Stimulated activated CD4-positive, alpha-beta T cell treated with anti-CD3 and anti-CD28 coated beads, Interleukin-15, amount 100 ng/mL, for 1 hour (primary cell): ENCODE measurements at regions not wholly inside any gene's neighbourhood (a gene's known extent, or its start where the extent isn't known, plus 50 kb on each side); places are given as distances from the start of the nearest gene placed in this dataset.

Experiments
- DNase-seq, 2 donors: peaks; one replicate each; pipeline ENCODE4 v3.0.0-alpha.2; 2020; ENCODE audit warnings: low read depth in 1 of 2, low spot score in 1 of 2

DNA sequence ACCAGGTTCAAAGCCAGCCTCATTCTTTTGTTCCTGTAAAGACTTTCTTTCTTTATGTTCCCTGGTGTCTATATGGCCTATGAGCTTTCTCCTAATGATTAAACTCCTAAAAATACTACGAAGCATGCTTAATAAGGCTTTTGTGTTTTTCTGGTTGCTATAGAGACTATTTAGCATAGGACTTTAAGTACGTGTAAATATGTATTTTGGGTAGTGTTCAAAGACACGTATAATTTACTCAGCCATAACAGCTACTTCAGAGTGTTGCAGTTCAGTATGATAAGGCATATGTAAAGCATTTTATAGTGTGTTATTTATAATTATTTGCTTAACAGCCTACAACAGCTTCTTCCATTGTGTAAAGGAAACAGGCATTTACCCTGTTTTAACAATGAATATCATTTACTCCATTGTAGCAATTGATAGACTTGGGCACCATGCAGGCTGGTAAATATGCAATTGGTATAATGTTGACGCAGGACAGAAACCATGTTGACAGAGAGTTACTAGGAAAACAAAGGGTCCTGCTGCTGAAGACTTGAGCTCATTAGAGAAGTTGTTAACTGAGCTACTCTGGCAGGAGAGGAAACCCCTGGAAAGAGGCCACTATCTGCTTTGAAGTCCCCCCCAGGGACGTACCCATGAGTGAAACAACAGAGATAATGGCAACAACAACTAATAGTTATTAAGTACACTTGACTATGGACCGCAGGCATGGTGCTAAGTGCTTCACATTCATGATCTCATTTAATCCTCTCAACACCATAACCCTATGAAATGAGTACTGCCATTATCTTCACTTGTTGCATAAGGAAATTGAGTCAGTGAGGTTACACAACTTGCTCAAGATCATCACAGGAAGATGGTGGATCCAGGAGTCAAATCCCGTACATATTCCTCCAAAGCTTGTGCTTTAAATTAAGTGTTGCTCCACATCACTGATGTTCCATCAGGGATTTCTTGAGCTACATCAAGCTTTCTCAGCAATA is 342.2 kb upstream of the DYNLRB2 start:
- no peak for DNase-seq

DNA sequence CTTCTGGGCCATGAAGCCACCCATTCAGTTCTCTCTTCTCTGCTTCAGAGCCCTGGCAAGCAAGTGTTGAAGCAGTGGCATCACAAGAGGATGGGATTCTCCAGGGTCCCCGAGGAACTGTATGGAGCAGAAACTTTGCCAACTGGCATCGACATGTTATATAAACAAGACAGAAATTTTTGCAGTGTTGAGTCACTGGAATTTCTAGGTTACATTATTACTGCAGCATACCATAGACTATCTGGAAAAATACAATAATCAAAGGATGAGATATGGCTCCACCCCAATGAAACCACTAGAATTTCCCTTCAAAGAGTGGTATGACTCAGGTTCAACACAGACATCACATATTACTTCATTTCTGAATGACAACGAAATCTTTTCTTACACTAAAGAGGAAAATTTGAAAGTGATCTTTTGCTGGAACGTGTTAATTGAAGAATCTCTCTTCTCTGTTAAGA is 343.0 kb upstream of the DYNLRB2 start:
- no peak for DNase-seq

DNA sequence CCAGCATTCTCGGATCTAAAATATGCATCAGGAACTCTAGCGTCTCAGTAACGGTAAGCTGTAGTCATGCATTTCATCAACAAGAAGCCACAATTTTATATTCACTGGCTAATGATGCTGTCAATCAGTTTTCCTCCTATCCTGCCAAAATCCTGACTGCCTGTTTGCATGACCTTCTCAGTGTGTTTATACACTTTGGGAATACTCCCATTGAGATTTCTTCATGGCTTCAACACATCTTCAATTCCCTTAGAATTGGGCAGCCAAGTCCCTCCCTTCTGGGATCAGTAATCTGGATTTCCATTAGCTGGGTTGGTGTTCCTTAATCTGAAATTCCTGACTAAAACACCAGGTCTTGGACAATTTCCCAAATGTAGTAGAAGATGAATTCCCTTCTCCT is 348.9 kb upstream of the DYNLRB2 start:
- DNase-seq, result no peak

DNA sequence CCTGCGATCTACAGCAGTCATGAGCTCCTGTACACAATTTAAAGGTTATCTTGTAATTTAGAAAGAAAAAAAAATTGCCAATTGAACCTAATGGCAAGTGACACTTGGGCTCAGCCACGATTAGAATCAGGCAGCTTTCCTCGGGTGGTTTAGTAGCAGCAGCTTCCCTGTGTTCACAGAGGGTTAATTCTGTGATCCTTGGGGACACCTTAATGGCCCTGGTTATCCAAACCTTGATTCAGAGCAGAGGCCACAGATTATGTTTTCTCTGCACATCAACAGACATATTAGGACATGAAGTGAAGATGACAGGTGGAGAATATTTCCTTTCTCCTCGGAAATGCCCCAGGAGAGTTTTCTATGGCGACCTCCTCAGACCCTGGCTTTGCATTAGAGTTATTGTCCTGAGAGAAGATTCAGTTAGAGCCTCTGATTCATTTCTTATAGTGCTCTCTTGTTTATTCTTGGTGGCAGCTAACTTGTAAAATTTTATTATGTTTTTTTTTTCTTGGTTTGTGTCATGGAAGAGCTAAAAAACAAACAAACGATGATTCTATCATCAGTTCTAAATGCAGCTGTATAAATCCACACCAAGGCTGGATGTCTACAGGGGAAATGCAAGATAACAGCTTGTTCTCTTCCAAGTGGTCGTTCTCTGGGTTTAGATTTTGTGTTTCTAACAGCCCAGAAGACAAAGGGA is 351.2 kb upstream of the DYNLRB2 start:
- no peak for DNase-seq

DNA sequence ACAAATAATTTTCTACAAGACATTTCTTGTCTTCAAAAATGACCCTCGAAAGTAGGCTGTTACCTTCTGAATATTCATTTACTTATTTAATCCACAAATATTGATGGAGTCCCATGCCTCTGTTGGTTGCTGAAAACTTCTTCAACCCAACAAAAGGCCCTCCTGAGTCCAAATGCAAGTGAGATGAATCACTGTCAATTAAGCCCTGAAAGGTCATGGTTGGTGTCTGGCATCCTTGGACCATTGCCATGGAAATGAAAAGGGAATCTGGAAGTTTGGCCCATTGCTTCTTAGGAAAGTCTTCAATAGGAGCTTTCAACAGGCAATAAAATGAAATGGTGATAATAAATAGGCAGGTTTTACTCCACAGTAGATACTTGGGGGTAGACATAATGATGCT is 364.7 kb upstream of the DYNLRB2 start:
- DNase-seq, result no peak

DNA sequence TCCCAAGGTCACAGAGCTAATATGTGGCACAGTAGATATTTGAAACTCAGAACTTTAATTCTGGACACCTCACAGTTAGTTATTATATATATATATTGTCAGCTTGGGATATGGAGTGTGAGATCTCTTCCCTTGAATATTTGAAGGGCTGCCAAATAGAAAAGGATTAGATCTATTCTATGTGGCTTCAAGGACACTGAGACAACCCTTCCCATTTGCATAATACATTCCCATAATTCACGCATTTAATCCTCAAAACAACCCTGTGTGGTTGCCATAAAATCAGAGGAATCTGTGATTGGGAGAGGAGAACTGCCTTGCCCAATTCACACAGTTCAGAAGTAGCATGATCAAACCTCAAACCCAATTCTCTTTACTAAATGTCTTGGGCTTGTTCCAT is 365.8 kb upstream of the DYNLRB2 start:
- DNase-seq, result no peak

DNA sequence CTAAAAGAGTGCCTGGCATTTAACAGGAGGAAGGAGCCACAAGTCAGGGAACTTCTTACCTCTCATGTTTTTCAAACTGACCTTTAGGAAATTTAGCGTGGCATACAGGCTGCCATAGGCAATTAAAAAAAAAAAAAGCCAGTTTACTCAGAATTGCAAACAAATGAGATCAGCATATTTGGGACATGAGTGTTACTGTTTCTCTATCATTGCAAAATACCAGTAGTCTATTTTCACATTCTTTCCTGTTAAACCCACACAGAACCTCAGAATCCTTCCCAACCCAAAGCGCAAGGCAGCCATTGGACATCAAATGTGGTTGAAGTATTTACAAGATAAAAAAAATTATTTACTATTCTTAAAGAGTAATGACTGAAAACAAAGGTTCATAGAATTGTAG is 366.4 kb upstream of the DYNLRB2 start:
- no peak for DNase-seq

DNA sequence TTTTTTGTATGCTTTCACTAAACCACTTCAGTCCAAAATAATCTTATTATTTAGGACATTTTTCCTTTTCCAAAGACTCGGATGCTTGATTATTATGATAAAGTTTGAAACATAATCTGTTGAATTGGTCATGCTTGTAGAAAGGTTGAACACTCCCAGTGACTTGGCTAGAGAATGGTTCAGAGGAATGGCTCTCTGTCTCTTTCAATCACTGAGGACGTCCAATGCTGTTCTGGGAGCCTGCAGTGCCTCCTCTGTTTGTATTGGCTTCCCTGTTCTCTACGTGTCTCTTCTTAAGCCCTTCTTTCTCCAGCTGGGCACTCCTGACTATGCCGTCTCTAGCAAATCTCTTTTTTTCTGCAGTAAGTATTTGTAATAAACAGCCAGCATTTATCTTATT is 369.0 kb upstream of the DYNLRB2 start:
- no peak for DNase-seq

DNA sequence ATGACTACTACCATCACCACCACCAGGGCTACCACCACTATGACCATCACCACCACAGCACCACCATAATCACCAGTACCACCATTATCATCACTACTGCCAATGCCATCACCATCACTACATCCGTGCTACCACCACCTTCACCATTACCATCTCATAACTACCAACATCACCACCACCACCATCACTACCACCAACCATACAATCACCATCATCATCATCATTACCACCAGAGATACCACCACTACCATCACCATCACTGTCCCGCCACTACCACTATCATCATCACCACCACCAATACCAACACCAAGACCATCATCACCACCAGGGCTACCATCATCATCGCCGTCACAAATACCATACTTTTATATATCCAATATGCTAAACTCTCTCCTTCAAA is 369.6 kb upstream of the DYNLRB2 start:
- no peak for DNase-seq

DNA sequence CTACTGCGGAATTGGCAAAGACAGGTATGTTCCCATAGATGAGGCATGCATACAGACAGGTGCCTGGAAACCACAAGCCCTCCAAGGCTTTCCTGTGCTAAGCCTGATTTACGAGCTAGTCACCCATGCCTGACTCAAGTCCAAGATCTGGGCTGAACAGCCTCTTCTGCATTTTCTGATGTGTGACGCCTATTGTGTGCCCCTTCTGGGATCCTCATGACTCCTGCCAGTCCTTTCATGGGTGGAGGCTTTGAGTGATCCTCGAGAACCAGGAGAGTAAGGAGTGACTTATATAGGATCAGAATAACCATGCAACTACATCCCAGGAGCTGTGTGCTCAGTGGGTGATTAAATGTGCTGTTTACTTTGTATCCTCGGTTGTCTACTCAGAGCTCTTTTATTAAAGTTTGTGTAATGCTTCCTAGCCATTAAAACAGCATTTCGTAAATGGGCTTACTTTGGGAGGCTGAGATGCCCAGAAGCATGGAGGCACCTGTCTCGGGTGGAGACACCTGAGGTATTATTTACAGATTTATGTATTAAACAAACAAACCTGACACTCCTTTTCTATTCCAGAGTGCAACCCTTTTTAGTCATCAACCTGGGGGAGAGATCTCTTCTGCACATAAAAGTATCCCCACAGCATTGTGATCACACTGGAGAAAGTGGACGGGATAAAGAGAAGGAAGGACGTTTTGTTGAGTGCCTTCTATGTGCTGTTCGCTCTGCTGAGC is 373.0 kb upstream of the DYNLRB2 start:
- no peak for DNase-seq

DNA sequence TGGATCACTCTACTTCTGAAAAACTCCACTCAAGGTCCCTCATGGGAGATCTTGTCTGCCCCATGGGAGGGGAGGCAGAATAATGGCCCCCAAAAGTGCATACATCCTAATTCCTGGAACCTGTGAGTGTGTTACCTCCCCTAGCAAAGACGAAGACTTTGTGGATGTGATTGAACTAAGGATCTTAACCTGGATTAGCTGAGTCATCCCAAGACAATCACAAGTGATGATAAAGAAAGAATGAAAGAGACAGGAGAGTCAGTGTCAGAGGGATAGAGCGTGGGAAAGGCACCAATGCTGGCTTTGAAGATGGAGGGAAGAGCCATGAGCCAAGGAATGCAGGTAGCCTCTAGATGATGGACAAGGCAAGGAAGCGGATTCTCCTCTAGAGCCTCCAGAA is 374.7 kb upstream of the DYNLRB2 start:
- DNase-seq, result no peak

DNA sequence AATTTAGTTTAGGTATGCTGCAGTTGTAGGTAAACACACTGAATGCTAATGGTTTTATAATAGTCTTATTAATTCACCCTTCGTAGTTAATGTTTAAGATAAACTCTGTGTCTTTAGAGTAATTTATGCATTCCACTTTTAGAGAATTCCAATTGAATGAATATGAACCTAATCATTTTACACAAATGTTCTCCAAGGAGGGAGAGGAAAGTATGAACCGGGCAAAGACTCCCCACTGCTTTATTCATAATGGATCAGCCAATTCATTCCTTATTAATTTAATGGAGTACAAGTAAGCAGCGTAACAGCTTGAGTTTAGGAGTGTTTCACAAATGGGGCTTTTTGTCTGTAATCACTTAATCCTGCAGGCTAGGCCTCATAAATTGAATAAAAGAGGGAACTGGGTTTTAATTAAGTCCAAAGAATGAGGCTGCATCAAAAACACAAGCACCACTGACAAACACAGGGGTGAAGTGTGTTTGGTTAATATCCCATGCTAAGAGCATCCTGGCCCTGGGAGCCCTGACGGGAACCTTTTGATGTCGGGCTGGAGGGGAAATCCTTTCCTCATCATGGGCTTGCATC is 375.7 kb upstream of the DYNLRB2 start:
- no peak for DNase-seq

DNA sequence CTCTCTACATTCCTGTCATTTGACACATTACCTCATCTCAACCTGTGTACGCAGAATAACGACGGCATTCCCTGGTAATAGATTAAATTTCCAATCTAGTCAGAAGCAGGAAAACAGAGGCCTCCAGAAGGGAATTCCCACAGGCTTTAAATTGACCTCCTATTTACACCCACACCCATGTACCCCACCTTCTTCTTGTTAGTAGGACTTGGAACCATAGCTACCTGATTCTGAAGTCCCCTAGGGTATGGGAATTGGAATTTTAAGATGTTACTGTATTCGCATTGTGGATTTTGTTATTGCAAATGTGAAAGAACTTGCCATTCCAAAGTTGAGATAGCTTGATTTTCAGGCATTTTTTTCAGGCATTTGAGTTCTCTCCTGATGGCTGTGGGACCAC is 377.5 kb upstream of the DYNLRB2 start:
- DNase-seq, result no peak

DNA sequence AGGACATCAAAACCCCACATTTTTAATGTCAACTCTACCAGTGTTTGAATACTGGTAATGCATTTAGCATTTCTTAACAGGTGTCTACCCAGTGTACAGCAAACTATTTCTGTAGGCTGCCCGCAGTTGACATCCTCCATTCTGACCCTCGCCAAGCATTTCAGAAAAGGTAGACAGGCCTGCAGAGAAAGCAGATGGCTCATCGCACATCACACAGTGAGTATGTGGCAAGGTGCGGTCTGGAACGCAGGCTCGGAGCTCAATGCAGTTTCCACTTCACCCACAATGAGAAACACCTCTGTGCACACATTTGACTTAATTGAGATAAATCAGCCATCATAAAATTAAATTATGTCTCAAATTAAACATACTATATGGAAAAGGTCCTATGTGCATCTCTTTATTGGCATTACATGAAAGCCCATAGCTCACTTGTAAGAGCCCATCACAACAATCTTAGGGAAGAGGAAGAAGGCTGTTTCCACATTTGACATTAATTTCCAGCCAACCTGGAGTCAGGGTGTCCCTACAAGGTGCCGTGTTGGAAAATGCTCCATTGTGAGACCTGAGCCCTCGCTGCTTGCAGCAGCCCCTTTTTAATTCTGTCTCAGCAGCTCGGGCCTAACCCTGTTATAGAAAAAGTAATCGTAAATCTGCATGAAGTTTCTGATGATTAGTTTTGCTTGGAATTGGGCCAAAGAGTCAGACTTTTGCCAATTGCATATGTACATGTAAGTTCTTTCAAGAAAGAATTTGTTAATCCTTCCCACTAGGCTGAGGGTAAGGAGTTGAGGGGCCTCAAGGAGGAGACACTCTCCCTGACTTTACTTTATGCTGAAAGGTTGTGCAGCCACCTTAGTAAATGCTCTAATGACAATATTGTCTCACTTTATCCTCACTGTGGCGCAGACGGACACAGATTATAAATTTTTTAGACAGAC is 378.7 kb upstream of the DYNLRB2 start:
- no peak for DNase-seq

DNA sequence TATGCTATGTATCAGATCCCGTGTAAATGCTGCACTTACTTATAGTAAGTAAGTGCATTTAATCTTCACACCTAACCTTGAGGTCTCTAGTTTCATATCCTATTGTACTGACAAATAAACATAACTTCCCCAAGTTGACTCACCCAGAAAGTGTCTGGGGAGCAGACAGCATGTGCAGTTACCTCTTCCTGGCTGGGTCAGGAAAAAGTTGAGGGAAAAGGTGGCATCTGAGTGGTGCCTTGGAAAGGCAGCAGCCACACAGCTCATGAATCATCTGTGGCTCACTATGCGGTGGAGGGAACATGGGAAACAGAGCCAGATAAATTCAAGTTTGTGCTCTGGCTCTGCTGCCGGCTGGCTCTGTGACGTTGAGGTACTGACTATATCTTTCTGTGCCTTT is 382.0 kb upstream of the DYNLRB2 start:
- DNase-seq, result no peak

DNA sequence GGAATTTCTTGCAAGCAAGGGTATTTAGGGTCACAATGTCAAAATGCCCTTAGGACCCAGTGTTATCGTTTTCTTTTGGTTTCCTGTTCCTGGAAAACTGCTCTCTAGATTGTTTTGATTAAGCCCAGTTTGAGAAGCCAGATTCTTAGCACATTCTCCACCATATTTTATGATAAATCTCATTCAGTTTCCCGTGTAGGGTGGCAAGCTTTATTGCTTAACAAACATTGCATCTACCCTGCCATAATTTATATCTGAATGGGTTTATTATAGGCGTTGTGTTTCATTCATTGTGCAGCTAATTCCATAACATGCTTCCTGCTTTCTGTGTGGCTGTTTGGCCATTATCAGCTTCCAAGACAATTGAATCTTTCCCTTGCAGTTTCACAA is 389.1 kb upstream of the DYNLRB2 start:
- no peak for DNase-seq

DNA sequence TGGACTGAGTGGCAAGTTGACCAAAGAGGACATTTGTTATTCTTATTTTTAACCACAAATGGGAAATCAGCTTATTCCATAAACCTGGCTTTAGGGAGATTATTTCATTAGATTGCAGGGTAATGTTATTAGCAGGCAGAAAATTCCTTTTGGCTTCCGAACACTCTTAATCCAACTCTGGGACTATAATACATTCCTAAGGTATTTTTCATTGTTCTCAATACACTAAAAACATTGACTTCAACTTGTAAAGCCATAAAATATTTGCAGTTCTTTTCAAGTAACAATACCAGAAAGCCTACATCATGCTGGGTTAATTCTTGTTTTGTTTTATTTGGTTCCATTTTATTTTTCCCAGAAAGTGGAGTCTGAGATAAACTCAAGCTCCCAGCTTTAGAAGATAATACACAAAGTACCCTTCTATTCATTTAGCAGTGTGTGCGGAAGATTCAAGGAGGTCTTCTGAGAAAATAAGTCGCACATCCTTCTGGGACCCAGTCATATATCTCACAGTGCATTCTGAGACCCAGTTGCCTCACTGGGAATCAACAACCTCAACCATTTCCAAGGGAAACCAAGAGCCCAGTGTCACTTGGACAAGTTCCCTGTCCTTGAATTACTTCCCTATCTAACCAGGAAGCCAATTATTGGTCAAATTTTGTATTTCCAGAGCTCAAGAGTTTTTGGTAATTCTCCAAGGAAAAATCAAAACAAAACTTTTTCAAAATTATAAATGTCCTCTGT is 389.6 kb upstream of the DYNLRB2 start:
- DNase-seq, result no peak

DNA sequence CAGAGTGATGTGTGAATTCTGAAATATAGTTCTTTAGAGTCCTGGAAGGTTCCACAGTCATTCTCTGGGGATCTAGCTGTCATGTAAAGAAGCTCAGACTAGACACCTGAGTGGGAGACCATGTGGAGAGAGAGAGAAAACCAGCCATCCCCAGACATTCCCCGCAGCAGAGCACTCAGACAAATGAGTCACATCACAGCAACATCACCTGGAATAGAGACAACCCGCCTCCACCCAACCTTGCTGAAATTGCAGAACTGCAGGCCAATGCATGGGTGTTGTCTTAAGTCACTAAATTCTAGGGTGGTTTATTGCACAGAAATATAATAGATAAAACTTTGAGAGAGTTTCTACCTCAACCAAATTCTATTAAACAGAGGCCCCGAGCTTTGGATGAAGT is 392.0 kb upstream of the DYNLRB2 start:
- DNase-seq, result no peak

DNA sequence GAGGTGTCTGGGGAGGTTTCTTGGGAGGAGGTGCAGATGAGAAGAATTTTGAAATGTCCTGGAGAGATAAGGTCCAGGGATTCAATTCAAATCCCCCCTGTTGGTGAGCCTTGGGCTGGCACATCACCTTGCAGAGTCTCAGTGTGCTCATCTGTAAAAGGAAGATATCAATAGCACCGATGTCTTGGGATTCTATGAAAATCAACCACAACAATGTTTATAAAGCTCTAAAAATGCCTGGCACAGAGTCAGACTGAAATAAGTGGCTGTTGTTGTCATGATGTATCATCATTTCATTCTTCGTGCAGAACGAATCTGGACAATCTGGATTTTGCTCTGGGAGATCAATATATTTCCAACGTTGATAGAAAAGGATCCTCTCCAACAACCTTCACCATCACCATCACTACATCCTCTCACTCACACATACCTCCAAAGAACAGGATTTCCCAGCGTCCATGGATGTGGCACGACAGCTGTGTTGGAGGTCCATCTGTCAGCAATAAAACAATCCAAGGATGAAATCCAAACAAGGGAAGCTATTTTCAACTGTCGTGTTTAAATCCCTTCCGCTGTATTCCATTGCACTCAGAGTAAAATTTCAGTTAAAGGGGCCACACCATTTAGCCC is 393.7 kb upstream of the DYNLRB2 start:
- DNase-seq, result no peak
